ENCODE measurements at regions not wholly inside any gene's neighbourhood (a gene's known extent, or its start where the extent isn't known, plus 50 kb on each side); places are given as distances from the start of the nearest gene placed in this dataset.

GRCh38 chr17:33493566-33493965, 200.5 kb upstream of the ASIC2 start:
- Mint-ChIP-seq H3K27me3 (ENCODE audit: low read depth) (no peaks in the 10 kb centered on the region), H3K27ac (no peak overlapping the region), H3K4me3 (no peak overlapping the region), H3K9me3 (no peaks in the 10 kb centered on the region), H3K36me3 (no peaks in the 10 kb centered on the region), H3K4me1 (peaks cover 3% of the 10 kb centered on the region)
- DNase-seq (ENCODE audit: low spot score in 2 of 2, unreplicated experiment in 2 of 2): no peak
- TF ChIP-seq CTCF (IDR thresholded peaks at IDR 0.05; ENCODE audit: unreplicated experiment): no peak

DNA sequence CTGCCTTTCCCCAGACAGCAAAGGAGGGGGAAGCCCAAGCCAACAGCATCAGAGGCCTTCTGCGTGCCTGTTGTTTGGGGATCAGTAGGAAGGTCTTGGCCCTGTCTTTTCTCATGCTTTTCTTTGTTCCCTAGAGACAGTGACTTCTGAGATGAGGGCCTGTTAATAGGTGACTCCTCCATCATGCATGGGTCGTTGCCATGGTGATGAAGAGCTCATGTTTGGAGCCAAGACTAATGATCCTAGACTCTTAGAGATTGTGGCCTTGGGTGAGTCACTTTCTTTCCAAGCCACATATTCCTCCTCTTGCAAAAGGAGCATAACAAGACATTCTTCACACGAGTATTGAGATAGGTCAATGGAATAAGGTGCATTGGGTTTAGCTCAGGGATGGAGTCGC, 201.1 kb upstream of the ASIC2 start:
- no peaks in the 10 kb centered on the region for H3K27me3 Mint-ChIP-seq (ENCODE audit: low read depth)
- no peak for DNase-seq (ENCODE audit: low spot score in 2 of 2, unreplicated experiment in 2 of 2)
- H3K9me3 Mint-ChIP-seq: no peaks in the 10 kb centered on the region
- H3K27ac Mint-ChIP-seq: no peak overlapping the region
- H3K36me3 Mint-ChIP-seq: no peaks in the 10 kb centered on the region
- H3K4me3 Mint-ChIP-seq: no peak overlapping the region
- peaks cover 3% of the 10 kb centered on the region for H3K4me1 Mint-ChIP-seq
- no peak for TF ChIP-seq CTCF (IDR thresholded peaks at IDR 0.05; ENCODE audit: unreplicated experiment)

DNA sequence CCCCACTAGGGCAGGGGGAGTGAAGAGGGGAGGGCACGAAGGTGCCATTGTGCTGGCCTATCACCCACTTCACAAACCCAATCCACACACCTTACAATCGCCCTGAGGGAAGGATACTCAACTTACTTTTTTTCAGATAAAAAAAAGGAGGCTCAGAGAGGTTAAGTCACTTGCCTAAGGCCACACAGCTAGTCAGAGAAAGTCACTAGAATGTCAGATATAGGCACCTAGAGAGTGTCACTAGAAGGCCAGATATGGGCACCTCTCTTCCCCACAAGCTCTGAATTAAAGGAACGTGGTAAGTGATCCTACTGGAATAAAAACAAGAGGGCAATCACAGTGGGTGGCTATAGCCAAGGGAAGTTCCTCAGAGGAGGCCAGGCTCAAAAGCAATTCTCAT, 204.5 kb upstream of the ASIC2 start:
- TF ChIP-seq CTCF (IDR thresholded peaks at IDR 0.05; ENCODE audit: unreplicated experiment): no peak
- no peaks in the 10 kb centered on the region for H3K36me3 Mint-ChIP-seq
- H3K27me3 Mint-ChIP-seq (ENCODE audit: low read depth): peaks cover under 1% of the 10 kb centered on the region
- H3K4me3 Mint-ChIP-seq: no peak overlapping the region
- H3K9me3 Mint-ChIP-seq: no peaks in the 10 kb centered on the region
- DNase-seq (ENCODE audit: low spot score in 2 of 2, unreplicated experiment in 2 of 2): no peak
- H3K27ac Mint-ChIP-seq: no peak overlapping the region
- H3K4me1 Mint-ChIP-seq: peaks cover 6% of the 10 kb centered on the region

GRCh38 chr17:33498069-33498468, 205.0 kb upstream of the ASIC2 start:
- DNase-seq (ENCODE audit: low spot score in 2 of 2, unreplicated experiment in 2 of 2): no peak
- peaks cover 4% of the 10 kb centered on the region for H3K27me3 Mint-ChIP-seq (ENCODE audit: low read depth)
- no peaks in the 10 kb centered on the region for H3K36me3 Mint-ChIP-seq
- peaks cover 6% of the 10 kb centered on the region for H3K4me1 Mint-ChIP-seq
- no peaks in the 10 kb centered on the region for H3K9me3 Mint-ChIP-seq
- TF ChIP-seq CTCF (IDR thresholded peaks at IDR 0.05; ENCODE audit: unreplicated experiment): no peak
- no peak overlapping the region for H3K27ac Mint-ChIP-seq
- H3K4me3 Mint-ChIP-seq: no peak overlapping the region

- TF ChIP-seq CTCF (IDR thresholded peaks at IDR 0.05; ENCODE audit: unreplicated experiment): no peak
- Mint-ChIP-seq H3K4me3 (no peak overlapping the region), H3K9me3 (no peaks in the 10 kb centered on the region), H3K4me1 (peaks cover 2% of the 10 kb centered on the region), H3K36me3 (no peaks in the 10 kb centered on the region), H3K27me3 (ENCODE audit: low read depth) (peaks cover 4% of the 10 kb centered on the region), H3K27ac (no peak overlapping the region)
- no peak for DNase-seq (ENCODE audit: low spot score in 2 of 2, unreplicated experiment in 2 of 2)
Measured at GRCh38 chr17:33499040-33499439, 205.9 kb upstream of the ASIC2 start.

- H3K27ac Mint-ChIP-seq: no peak overlapping the region
- no peak for DNase-seq (ENCODE audit: low spot score in 2 of 2, unreplicated experiment in 2 of 2)
- peaks cover 4% of the 10 kb centered on the region for H3K27me3 Mint-ChIP-seq (ENCODE audit: low read depth)
Measured at GRCh38 chr17:33500151-33500550, 207.1 kb upstream of the ASIC2 start.

More at GRCh38 chr17:33500151-33500550, 207.1 kb upstream of the ASIC2 start:
- H3K36me3 Mint-ChIP-seq: no peaks in the 10 kb centered on the region
- no peaks in the 10 kb centered on the region for H3K9me3 Mint-ChIP-seq
- H3K4me3 Mint-ChIP-seq: no peak overlapping the region
- TF ChIP-seq CTCF (IDR thresholded peaks at IDR 0.05; ENCODE audit: unreplicated experiment): no peak
- peaks cover 6% of the 10 kb centered on the region for H3K4me1 Mint-ChIP-seq

Data from mesothelial cell of epicardium (in vitro differentiated cells).